Caco-2 (cell line): ENCODE measurements at regions not wholly inside any gene's neighbourhood (a gene's known extent, or its start where the extent isn't known, plus 50 kb on each side); places are given as distances from the start of the nearest gene placed in this dataset.

Experiments
- BruUV-seq: library from RNA; stranded (reverse); fragments of 400-500 nt; replicated peaks from 2 replicates; lab custom pipeline; 2021; lab: Mats Ljungman, UMichigan
- CTCF ChIA-PET: fragments of 300-600 bp; sonication (Branson Sonifier 250); formaldehyde crosslinking; loops from one replicate; lab custom pipeline; 2022; ENCODE audit warnings: antibody characterized with exemption; lab: Charles Lee
- POLR2A ChIA-PET: fragments of 300-600 bp; sonication (Branson Sonifier 250); formaldehyde crosslinking; loops from one replicate; lab custom pipeline; 2022; ENCODE audit warnings: antibody characterized with exemption; lab: Charles Lee
- DNase-seq, 2 experiments: peaks; one replicate each; pipeline versions ENCODE4 v3.0.0 to v3.0.0-alpha.2; 2020 to 2022
- H3K27me3 ChIP-seq: replicated peaks from 2 replicates; pipeline ENCODE4 v1.6.0; 2011; ENCODE audit warnings: low read length; ENCODE audit not compliant: control insufficient read depth, insufficient read depth
- H3K36me3 ChIP-seq: 2 replicates; pipeline ENCODE4 v1.5.1; 2011; ENCODE audit warnings: low read length; ENCODE audit not compliant: control insufficient read depth, insufficient read depth
- H3K4me1 ChIP-seq: fragments of 250-450 bp; sonication (Bioruptor Pico); 2 replicates; pipeline ENCODE4 v1.5.1; 2020; ENCODE audit warnings: mild to moderate bottlenecking
- H3K4me3 ChIP-seq: 2 replicates; pipeline ENCODE4 v1.5.1; 2011; ENCODE audit warnings: low read depth, mild to moderate bottlenecking, control low read depth, low read length
- H3K9me3 ChIP-seq: fragments of 250-450 bp; sonication (Bioruptor Pico); 2 replicates; pipeline ENCODE4 v1.5.1; 2020; ENCODE audit warnings: mild to moderate bottlenecking, moderate library complexity
- H3K27ac Mint-ChIP-seq: one replicate; pipeline ENCODE4 v1.8.0; 2022; ENCODE audit warnings: mixed read lengths; ENCODE audit not compliant: unreplicated experiment
- H3K27me3 Mint-ChIP-seq: one replicate; pipeline ENCODE4 v1.8.0; 2022; ENCODE audit warnings: mixed read lengths; ENCODE audit not compliant: insufficient read depth, unreplicated experiment
- H3K36me3 Mint-ChIP-seq: one replicate; pipeline ENCODE4 v1.8.0; 2022; ENCODE audit warnings: mild to moderate bottlenecking, mixed read lengths; ENCODE audit not compliant: insufficient read depth, unreplicated experiment
- H3K4me1 Mint-ChIP-seq: one replicate; pipeline ENCODE4 v1.8.0; 2022; ENCODE audit warnings: low read depth, mixed read lengths; ENCODE audit not compliant: unreplicated experiment
- H3K4me3 Mint-ChIP-seq: one replicate; pipeline ENCODE4 v1.8.0; 2022; ENCODE audit warnings: mild to moderate bottlenecking, moderate library complexity, mixed read lengths; ENCODE audit not compliant: unreplicated experiment
- H3K9me3 Mint-ChIP-seq: one replicate; pipeline ENCODE4 v1.8.0; 2022; ENCODE audit warnings: mixed read lengths; ENCODE audit not compliant: unreplicated experiment
- intact Hi-C: fragments of 100-400 bp; cut with micrococcal nuclease; formaldehyde crosslinking; loops from one replicate; pipeline ENCODE4 v1.10.0; 2022; ENCODE audit not compliant: unreplicated experiment
- TF ChIP-seq, protein P1 (sequence below), 2 experiments: fragments of 200-600 bp in 1 of 2; IDR thresholded peaks; 1 replicate in 1 of 2; 2 replicates in 1 of 2; pipeline versions ENCODE4 v1.5.1 to v1.8.0; 2011 to 2022; ENCODE audit warnings: antibody characterized with exemption in 1 of 2, control low read depth in 1 of 2, inconsistent platforms in 1 of 2, low read depth in 1 of 2, low read length in 1 of 2, mild to moderate bottlenecking in 1 of 2, moderate library complexity in 1 of 2; ENCODE audit not compliant: insufficient read depth in 1 of 2, severe bottlenecking in 1 of 2, unreplicated experiment in 1 of 2

DNA sequence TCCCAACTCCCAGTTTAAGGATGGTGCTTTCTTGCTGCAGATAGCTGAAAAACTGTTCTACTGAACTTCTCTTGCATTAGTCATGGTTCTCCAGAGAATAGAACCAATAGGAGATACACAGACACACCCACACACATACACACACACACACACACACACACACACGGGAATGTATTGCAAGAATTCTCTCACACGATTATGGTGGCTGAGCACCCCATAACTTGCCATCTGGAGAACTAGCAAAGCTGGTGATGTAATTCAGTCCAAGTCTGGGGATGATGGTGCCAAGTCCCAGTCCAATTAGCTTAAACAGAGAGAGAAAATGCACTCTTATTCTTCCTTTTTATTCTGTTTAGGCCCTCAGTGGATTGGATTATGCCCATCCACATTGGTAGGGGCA is 643.9 kb downstream of the DIAPH3 start:
- BruUV-seq, result no TSS peak
- Mint-ChIP-seq H3K27ac (no peak overlapping the region), H3K4me3 (no peak overlapping the region), H3K27me3 (no peaks in the 10 kb centered on the region), H3K4me1 (peaks cover 6% of the 10 kb centered on the region), H3K9me3 (no peaks in the 10 kb centered on the region), H3K36me3 (no peaks in the 10 kb centered on the region)
- Histone ChIP-seq H3K36me3 (no peaks in the 10 kb centered on the region), H3K27me3 (no peaks in the 10 kb centered on the region), H3K4me1 (peaks cover 3% of the 10 kb centered on the region; the same call in 1 of the 2 replicates), H3K4me3 (no peak overlapping the region), H3K9me3 (no peaks in the 10 kb centered on the region)
- intact Hi-C loops, result no loop called here
- no peak for DNase-seq
- ChIA-PET CTCF (no interaction called here), POLR2A (no interaction called here)
- TF ChIP-seq, protein P1, sequence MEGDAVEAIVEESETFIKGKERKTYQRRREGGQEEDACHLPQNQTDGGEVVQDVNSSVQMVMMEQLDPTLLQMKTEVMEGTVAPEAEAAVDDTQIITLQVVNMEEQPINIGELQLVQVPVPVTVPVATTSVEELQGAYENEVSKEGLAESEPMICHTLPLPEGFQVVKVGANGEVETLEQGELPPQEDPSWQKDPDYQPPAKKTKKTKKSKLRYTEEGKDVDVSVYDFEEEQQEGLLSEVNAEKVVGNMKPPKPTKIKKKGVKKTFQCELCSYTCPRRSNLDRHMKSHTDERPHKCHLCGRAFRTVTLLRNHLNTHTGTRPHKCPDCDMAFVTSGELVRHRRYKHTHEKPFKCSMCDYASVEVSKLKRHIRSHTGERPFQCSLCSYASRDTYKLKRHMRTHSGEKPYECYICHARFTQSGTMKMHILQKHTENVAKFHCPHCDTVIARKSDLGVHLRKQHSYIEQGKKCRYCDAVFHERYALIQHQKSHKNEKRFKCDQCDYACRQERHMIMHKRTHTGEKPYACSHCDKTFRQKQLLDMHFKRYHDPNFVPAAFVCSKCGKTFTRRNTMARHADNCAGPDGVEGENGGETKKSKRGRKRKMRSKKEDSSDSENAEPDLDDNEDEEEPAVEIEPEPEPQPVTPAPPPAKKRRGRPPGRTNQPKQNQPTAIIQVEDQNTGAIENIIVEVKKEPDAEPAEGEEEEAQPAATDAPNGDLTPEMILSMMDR (IDR thresholded peaks at IDR 0.05; ENCODE audit: insufficient read depth in 1 of 2, low read depth in 1 of 2, low read length in 1 of 2, severe bottlenecking in 1 of 2, unreplicated experiment in 1 of 2), result no peak

DNA sequence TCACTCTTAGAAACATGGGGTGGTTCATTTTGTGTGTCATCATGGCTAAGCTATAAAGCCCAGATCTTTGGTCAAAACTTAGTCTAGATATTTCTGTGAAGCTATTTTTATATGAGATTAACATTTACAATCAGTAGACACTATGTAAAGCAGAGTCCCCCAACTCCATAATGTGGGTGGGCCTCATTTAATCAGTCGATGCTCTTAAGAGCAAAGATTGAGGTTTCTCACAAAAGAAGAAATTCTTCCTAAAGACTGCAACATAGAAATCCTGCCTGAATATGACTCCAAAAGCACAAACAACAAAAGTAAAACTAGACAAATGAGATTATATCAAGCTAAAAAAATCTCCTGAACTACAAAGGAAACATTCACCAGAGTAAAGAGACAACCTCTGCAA is 642.2 kb downstream of the DIAPH3 start:
- Histone ChIP-seq H3K4me3 (no peak overlapping the region), H3K27me3 (no peaks in the 10 kb centered on the region), H3K9me3 (no peaks in the 10 kb centered on the region), H3K4me1 (peaks cover 3% of the 10 kb centered on the region; the same call in 1 of the 2 replicates), H3K36me3 (no peaks in the 10 kb centered on the region)
- TF ChIP-seq, protein P1 (IDR thresholded peaks at IDR 0.05; ENCODE audit: insufficient read depth in 1 of 2, low read depth in 1 of 2, low read length in 1 of 2, severe bottlenecking in 1 of 2, unreplicated experiment in 1 of 2), result no peak
- H3K27me3 Mint-ChIP-seq, result no peaks in the 10 kb centered on the region
- ChIA-PET POLR2A (no interaction called here), CTCF (no interaction called here)
- peaks cover 6% of the 10 kb centered on the region for H3K4me1 Mint-ChIP-seq
- BruUV-seq, result no TSS peak
- H3K36me3 Mint-ChIP-seq, result no peaks in the 10 kb centered on the region
- DNase-seq, result no peak
- H3K27ac Mint-ChIP-seq, result no peak overlapping the region
- no peaks in the 10 kb centered on the region for H3K9me3 Mint-ChIP-seq
- no peak overlapping the region for H3K4me3 Mint-ChIP-seq
- intact Hi-C loops, result no loop called here

DNA sequence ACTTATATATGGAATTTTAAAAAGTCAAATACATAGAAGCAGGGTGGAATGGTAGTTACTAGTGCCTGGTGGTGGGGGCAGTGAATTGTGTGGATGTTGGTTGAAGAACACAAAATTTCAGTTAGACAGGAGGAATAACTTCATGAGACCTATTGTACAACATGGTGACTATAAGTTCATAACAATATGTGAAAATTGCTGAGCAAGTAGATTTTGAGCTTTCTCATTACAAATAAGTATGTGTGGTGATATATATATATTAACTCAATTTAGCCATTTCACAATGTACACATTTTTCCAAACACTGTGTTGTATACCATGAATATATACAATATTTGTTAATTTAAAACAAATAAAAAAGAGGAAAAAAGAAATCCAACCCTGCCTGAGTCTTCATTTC is 641.1 kb downstream of the DIAPH3 start:
- TF ChIP-seq, protein P1 (IDR thresholded peaks at IDR 0.05; ENCODE audit: insufficient read depth in 1 of 2, low read depth in 1 of 2, low read length in 1 of 2, severe bottlenecking in 1 of 2, unreplicated experiment in 1 of 2), result no peak
- Histone ChIP-seq H3K36me3 (no peaks in the 10 kb centered on the region), H3K27me3 (no peaks in the 10 kb centered on the region), H3K4me1 (peaks cover 3% of the 10 kb centered on the region; the same call in 1 of the 2 replicates), H3K4me3 (no peak overlapping the region), H3K9me3 (no peaks in the 10 kb centered on the region)
- no peaks in the 10 kb centered on the region for H3K27me3 Mint-ChIP-seq
- H3K9me3 Mint-ChIP-seq, result no peaks in the 10 kb centered on the region
- CTCF ChIA-PET, result no interaction called here
- BruUV-seq, result no TSS peak
- H3K4me1 Mint-ChIP-seq, result peaks cover 6% of the 10 kb centered on the region
- DNase-seq, result no peak
- intact Hi-C loops, result no loop called here
- POLR2A ChIA-PET, result no interaction called here
- H3K36me3 Mint-ChIP-seq, result no peaks in the 10 kb centered on the region
- no peak overlapping the region for H3K27ac Mint-ChIP-seq
- H3K4me3 Mint-ChIP-seq, result no peak overlapping the region
